Panc1 (cell line): ENCODE measurements at regions not wholly inside any gene's neighbourhood (a gene's known extent, or its start where the extent isn't known, plus 50 kb on each side); places are given as distances from the start of the nearest gene placed in this dataset.

Experiments
- CTCF ChIP-seq: fragments of 450-650 bp; IDR thresholded peaks from 2 replicates; pipeline ENCODE4 v1.5.1; 2017; ENCODE audit warnings: mild to moderate bottlenecking
- SIN3A ChIP-seq: IDR thresholded peaks from 2 replicates; pipeline ENCODE4 v1.6.1; 2012; ENCODE audit warnings: low read depth, mild to moderate bottlenecking, low read length, moderate library complexity, borderline replicate concordance; ENCODE audit not compliant: insufficient read depth

GRCh38 chr2:236873636-236874035 is 212.1 kb upstream of the COPS8 start:
- no peak for TF ChIP-seq SIN3A
- no peak for TF ChIP-seq CTCF
